ENCODE measurements at regions not wholly inside any gene's neighbourhood (a gene's known extent, or its start where the extent isn't known, plus 50 kb on each side); places are given as distances from the start of the nearest gene placed in this dataset.

- no peak for DNase-seq
Measured at GRCh38 chr3:95029644-95030043, 966.8 kb downstream of the NSUN3 start.

- DNase-seq: no peak
Measured at GRCh38 chr3:95036526-95037021, 973.7 kb downstream of the NSUN3 start.

- DNase-seq: no peak
Measured at GRCh38 chr3:95037097-95037496, 974.2 kb downstream of the NSUN3 start.

GRCh38 chr3:95037927-95038326, 975.1 kb downstream of the NSUN3 start:
- no peak for DNase-seq

- no peak for DNase-seq
Measured at GRCh38 chr3:95044101-95044500, 981.2 kb downstream of the NSUN3 start.

- no peak for DNase-seq
Measured at GRCh38 chr3:95048564-95048963, 985.7 kb downstream of the NSUN3 start.

- DNase-seq: no peak
Measured at GRCh38 chr3:95049841-95050240, 987.0 kb downstream of the NSUN3 start.

- DNase-seq: no peak
Measured at GRCh38 chr3:95055288-95055687, 992.4 kb downstream of the NSUN3 start.

GRCh38 chr3:95082191-95082590, 1019.3 kb downstream of the NSUN3 start:
- no peak for DNase-seq

GRCh38 chr3:95084738-95085137, 1021.9 kb downstream of the NSUN3 start:
- no peak for DNase-seq

GRCh38 chr3:95088464-95088863, 1025.6 kb downstream of the NSUN3 start:
- no peak for DNase-seq

GRCh38 chr3:95097493-95097892, 1034.6 kb downstream of the NSUN3 start:
- DNase-seq: no peak

- DNase-seq: no peak
Measured at GRCh38 chr3:95120921-95121320, 1058.1 kb downstream of the NSUN3 start.

- no peak for DNase-seq
Measured at GRCh38 chr3:95123104-95123503, 1060.2 kb downstream of the NSUN3 start.

GRCh38 chr3:95134693-95135413, 1072.0 kb downstream of the NSUN3 start:
- DNase-seq: no peak

- no peak for DNase-seq
Measured at GRCh38 chr3:95148107-95148506, 1085.2 kb downstream of the NSUN3 start.

- no peak for DNase-seq
Measured at GRCh38 chr3:95151590-95151989, 1088.7 kb downstream of the NSUN3 start.

GRCh38 chr3:95154766-95155165, 1091.9 kb downstream of the NSUN3 start:
- no peak for DNase-seq

GRCh38 chr3:95162794-95163193, 1099.9 kb downstream of the NSUN3 start:
- no peak for DNase-seq

- DNase-seq: no peak
Measured at GRCh38 chr3:95167748-95168147, 1104.9 kb downstream of the NSUN3 start.

GRCh38 chr3:95168526-95168925, 1105.7 kb downstream of the NSUN3 start:
- DNase-seq: no peak

GRCh38 chr3:95172164-95172943, 1109.5 kb downstream of the NSUN3 start:
- DNase-seq: peak; percentile 39

- no peak for DNase-seq
Measured at GRCh38 chr3:95177096-95177495, 1114.2 kb downstream of the NSUN3 start.

GRCh38 chr3:95184038-95184437, 1121.2 kb downstream of the NSUN3 start:
- DNase-seq: no peak
